ENCODE measurements at regions not wholly inside any gene's neighbourhood (a gene's known extent, or its start where the extent isn't known, plus 50 kb on each side); places are given as distances from the start of the nearest gene placed in this dataset.
"Not testable (repeated sequence)": the region's sequence is repeated elsewhere in the genome, so short reads cannot be mapped to it uniquely, and the experiment has no call there.

DNA sequence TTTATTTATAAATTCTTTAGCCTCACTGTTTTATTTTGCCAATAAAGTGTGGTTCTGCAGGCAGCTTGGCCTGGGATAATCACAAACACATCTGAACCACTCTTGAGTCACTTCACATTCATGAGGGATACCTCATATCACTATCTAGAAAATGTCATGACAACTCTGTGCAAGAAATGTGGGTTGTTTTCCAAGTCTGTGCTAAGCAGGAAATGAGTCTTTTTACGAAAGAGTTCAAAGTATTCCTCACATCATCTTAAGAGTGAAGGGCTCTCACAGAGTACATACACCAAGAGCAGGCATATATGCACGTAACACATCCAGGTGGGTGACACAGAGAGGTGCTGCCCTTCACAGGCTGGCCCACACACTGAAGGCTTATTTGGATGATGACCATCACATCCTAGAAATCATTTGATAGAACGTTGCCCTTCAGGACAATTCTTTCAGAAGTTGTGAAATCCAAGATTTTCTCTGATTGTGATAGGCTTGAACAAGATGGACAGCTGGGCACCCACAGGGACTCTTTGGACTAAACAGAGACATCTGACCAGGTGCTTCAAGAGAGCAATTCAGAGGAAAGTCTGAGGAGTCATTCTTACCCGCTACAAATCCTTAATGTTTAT is 811.1 kb upstream of the LRATD1 start:
- TF ChIP-seq, protein P1, sequence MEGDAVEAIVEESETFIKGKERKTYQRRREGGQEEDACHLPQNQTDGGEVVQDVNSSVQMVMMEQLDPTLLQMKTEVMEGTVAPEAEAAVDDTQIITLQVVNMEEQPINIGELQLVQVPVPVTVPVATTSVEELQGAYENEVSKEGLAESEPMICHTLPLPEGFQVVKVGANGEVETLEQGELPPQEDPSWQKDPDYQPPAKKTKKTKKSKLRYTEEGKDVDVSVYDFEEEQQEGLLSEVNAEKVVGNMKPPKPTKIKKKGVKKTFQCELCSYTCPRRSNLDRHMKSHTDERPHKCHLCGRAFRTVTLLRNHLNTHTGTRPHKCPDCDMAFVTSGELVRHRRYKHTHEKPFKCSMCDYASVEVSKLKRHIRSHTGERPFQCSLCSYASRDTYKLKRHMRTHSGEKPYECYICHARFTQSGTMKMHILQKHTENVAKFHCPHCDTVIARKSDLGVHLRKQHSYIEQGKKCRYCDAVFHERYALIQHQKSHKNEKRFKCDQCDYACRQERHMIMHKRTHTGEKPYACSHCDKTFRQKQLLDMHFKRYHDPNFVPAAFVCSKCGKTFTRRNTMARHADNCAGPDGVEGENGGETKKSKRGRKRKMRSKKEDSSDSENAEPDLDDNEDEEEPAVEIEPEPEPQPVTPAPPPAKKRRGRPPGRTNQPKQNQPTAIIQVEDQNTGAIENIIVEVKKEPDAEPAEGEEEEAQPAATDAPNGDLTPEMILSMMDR (IDR thresholded peaks at IDR 0.05), result no peak
- DNase-seq (ENCODE audit: low spot score), result no peak
- H3K4me3 ChIP-seq, result no peak overlapping the region
- H3K27ac ChIP-seq, result no peak overlapping the region

DNA sequence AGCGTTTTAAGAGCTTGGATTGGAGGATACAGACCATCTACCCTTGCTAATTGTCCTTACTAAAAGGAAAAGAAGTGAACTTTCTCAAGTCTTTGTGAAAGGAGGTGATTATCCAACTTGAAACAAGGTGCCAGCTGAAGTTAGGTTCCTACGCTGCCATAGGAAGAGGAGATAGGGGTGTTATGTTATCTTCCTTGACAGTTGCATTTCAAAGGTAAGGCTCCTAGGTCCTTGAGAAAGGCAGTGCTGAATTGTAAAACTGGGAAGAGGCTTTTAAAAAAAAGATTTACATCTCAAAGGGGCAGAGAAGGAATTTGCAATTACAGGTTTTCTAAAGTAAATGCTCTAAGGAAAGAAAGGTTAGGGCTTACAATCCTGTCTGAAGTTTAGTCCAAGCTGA is 810.2 kb upstream of the LRATD1 start:
- H3K4me3 ChIP-seq, result no peak overlapping the region
- TF ChIP-seq, protein P1 (IDR thresholded peaks at IDR 0.05), result no peak

DNA sequence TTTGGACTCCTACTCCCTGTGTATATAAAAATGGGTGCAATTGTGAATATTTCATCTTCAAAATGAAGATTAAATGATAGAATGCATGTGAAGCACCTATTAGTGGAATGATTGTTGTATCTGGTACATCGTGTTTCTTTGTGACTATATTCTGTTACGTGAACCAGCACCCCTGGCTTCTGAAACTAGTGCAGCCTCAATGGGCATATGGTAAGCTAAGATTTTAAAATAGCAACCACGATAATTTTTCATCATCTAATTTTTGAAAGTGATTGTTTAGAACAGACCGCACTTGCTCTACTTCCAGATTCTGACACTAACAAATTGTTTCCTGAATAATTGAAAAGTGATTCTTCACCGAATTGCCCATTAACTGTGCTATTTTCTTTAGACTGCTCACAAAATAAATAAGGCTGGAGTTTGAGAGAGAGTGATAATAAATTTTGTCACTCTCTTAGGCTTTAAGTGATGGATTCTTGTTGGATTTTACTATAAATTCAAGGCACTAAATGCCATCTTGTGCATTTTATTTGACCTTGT is 806.1 kb upstream of the LRATD1 start:
- no peak overlapping the region for H3K27ac ChIP-seq
- H3K4me3 ChIP-seq, result no peak overlapping the region
- TF ChIP-seq, protein P1 (IDR thresholded peaks at IDR 0.05), result no peak
- DNase-seq (ENCODE audit: low spot score), result no peak

More for the DNA sequence above, 810.2 kb upstream of the LRATD1 start:
- no peak for DNase-seq (ENCODE audit: low spot score)
- H3K27ac ChIP-seq, result no peak overlapping the region

DNA sequence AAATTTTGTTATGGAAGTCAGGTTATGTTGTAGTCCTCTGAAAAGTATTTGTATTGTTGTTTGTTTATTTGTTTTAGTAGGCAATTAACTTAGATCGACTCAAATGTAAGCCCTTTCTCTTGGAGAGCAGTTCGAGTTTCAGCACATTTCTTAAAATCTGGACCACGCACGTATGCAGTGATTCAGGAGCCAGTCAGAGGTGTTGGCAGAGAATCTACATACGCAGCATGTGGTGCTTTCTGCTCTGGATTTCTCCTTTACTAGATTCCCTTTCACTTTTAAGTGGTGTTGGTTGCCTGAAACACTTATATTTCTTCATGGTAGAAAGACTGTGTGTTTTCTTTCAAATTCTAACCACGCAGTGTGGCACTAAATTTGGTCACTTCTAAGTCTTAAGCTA is 773.9 kb upstream of the LRATD1 start:
- no peak for DNase-seq (ENCODE audit: low spot score)
- Histone ChIP-seq H3K4me3 (no peak overlapping the region), H3K27ac (no peak overlapping the region)
- TF ChIP-seq, protein P1 (IDR thresholded peaks at IDR 0.05), result no peak

DNA sequence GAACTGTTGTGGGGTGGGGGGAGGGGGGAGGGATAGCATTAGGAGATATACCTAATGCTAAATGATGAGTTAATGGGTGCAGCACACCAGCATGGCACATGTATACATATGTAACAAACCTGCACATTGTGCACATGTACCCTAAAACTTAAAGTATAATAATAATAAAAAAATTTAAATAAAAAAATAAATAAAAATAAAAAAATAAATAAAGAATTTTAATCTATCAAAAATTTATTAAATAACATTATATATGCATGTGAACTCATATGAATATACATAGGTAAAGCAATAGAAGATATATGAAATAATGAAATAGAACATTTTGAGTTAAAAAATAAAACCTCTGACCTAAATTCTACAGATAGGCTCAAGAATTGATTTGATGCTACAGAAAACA is 764.2 kb upstream of the LRATD1 start:
- not testable (repeated sequence) for H3K27ac ChIP-seq; DNase-seq (ENCODE audit: low spot score); H3K4me3 ChIP-seq

DNA sequence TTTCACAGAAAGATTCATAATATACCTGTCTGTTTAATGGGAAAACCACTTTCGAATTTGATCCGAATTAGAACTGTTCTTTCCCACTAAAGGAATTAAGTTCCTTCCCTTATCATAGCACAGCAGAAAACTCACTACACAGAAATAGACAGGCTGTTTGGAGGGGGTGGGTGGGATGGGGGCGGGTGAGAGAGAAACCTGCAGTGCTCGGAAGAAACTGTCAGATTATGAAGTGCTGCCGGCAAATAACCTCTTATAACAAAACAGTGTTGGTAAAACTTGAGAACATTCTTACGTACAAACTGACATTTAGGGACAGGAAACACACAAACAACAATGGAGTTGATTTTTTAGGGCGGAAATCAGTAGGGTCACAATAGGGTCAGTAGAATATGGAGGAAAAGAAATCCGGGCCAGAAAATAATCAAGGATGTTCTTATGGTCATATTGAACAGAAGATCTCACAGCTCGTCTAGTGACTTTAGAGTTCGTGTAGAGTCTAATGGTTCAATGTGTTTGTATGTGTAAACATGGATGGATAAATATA is 756.0 kb upstream of the LRATD1 start:
- TF ChIP-seq, protein P1 (IDR thresholded peaks at IDR 0.05), result no peak
- DNase-seq (ENCODE audit: low spot score), result no peak
- no peak overlapping the region for H3K27ac ChIP-seq
- H3K4me3 ChIP-seq, result no peak overlapping the region

DNA sequence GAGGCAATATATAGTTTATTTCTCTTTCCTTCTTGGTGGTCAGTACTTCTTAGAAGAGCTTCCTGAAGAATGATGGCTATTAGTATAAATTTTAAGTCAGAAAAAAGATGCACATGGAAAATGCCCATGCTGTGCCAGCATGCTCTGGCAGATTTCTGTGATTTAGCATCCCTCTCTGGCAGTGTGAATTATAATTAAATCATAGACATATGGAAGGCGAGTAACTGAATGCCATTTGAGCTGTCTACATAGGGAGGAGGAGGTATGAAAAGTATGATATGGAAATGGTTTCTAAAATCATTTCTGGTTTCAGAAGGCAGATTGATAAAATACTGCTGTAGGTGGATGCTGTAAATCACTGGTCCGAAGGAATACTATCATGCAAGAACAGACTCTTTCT is 754.9 kb upstream of the LRATD1 start:
- no peak for DNase-seq (ENCODE audit: low spot score)
- TF ChIP-seq, protein P1 (IDR thresholded peaks at IDR 0.05), result no peak
- no peak overlapping the region for H3K27ac ChIP-seq
- H3K4me3 ChIP-seq, result no peak overlapping the region

Measured in coronary artery (tissue), 2 donors.